ENCODE measurements at regions not wholly inside any gene's neighbourhood (a gene's known extent, or its start where the extent isn't known, plus 50 kb on each side); places are given as distances from the start of the nearest gene placed in this dataset.
"Not testable (repeated sequence)": the region's sequence is repeated elsewhere in the genome, so short reads cannot be mapped to it uniquely, and the experiment has no call there.

DNA sequence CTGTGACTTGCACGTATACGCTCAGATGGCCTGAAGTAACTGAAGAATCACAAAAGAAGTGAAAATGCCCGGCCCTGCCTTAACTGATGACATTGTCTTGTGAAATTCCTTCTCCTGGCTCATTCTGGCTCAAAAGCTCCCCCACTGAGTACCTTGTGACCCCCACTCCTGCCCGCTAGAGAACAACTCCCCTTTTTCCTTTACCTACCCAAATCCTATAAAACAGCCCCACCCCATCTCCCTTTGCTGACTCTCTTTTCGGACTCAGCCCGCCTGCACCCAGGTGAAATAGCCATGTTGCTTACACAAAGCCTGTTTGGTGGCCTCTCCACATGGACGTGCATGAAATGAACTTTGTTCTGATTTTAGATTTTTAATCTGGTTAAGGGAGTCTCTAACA, 81.3 kb downstream of the EBNA1BP2 start:
- not testable (repeated sequence) for TF ChIP-seq EZH2 (IDR thresholded peaks at IDR 0.05; ENCODE audit: insufficient read depth, poor library complexity, severe bottlenecking); EZH2phosphoT487 (IDR thresholded peaks at IDR 0.05; ENCODE audit: insufficient read depth, low read depth)
